H1 (cell line): ENCODE measurements at regions not wholly inside any gene's neighbourhood (a gene's known extent, or its start where the extent isn't known, plus 50 kb on each side); places are given as distances from the start of the nearest gene placed in this dataset.

Experiments used
- CTCF ChIA-PET: fragments of 300-600 bp; sonication (Branson Sonifier 250); formaldehyde crosslinking; loops from one replicate; lab custom pipeline; 2021; ENCODE audit not compliant: partially characterized antibody; lab: Charles Lee
- POLR2A ChIA-PET: fragments of 300-600 bp; sonication (Branson Sonifier 250); formaldehyde crosslinking; loops from one replicate; lab custom pipeline; 2021; ENCODE audit warnings: inconsistent platforms; ENCODE audit not compliant: partially characterized antibody; lab: Charles Lee
- DNase-seq, 2 experiments: peaks; one replicate each; pipeline versions ENCODE4 v3.0.0 to v3.0.0-alpha.2; 2010 to 2022; ENCODE audit warnings: low spot score in 2 of 2, low read depth in 1 of 2, mixed read lengths in 1 of 2
- FAIRE-seq: peaks from 2 replicates; lab custom pipeline; 2011; peaks lifted over from hg19 to GRCh38; lab: Jason Lieb, UNC
- H2AFZ ChIP-seq: 2 replicates; pipeline ENCODE4 v1.8.1; 2012; ENCODE audit warnings: low read length, inconsistent platforms
- H2AK5ac ChIP-seq: 2 replicates; pipeline ENCODE4 v1.6.1; 2013; ENCODE audit warnings: low read depth, low read length
- H2BK120ac ChIP-seq: replicated peaks from 2 replicates; pipeline ENCODE3; 2013; ENCODE audit warnings: low read depth, low read length, inconsistent platforms
- H2BK12ac ChIP-seq: 2 replicates; pipeline ENCODE4 v1.6.1; 2013; ENCODE audit warnings: low read depth, low read length
- H2BK15ac ChIP-seq: 2 replicates; pipeline ENCODE4 v1.6.1; 2013; ENCODE audit warnings: low read length
- H2BK20ac ChIP-seq: 2 replicates; pipeline ENCODE4 v1.6.1; 2013; ENCODE audit warnings: low read length
- H2BK5ac ChIP-seq: 2 replicates; pipeline ENCODE4 v1.6.1; 2013; ENCODE audit warnings: low read depth, low read length
- H3K14ac ChIP-seq: 2 replicates; pipeline ENCODE4 v1.6.1; 2013; ENCODE audit warnings: inconsistent platforms; ENCODE audit not compliant: insufficient read length
- H3K18ac ChIP-seq: 2 replicates; pipeline ENCODE4 v1.6.1; 2013; ENCODE audit warnings: low read length; ENCODE audit errors: extremely low read depth
- H3K23ac ChIP-seq: 2 replicates; pipeline ENCODE4 v1.6.1; 2013; ENCODE audit warnings: inconsistent platforms; ENCODE audit not compliant: insufficient read length
- H3K23me2 ChIP-seq: 2 replicates; pipeline ENCODE4 v1.6.1; 2013; ENCODE audit warnings: low read depth, low read length
- H3K27ac ChIP-seq: 2 replicates; pipeline ENCODE4 v1.6.1; 2011; ENCODE audit warnings: low read depth, low read length, inconsistent platforms
- H3K27me3 ChIP-seq, 4 experiments: replicated peaks in 1 of 4; 1 replicate in 1 of 4; 2 replicates in 3 of 4; pipeline versions ENCODE4 v1.6.1 to v1.8.1; 2011 to 2013; ENCODE audit warnings: low read length in 3 of 4, mild to moderate bottlenecking in 3 of 4, inconsistent platforms in 2 of 4, mixed read lengths in 2 of 4, moderate library complexity in 1 of 4; ENCODE audit not compliant: control insufficient read depth in 3 of 4, insufficient read depth in 3 of 4; ENCODE audit errors: extremely low read depth in 1 of 4
- H3K36me3 ChIP-seq, 4 experiments: 2 replicates each; pipeline versions ENCODE4 v1.6.1 to v1.8.1; 2011 to 2013; ENCODE audit warnings: mild to moderate bottlenecking in 4 of 4, low read length in 3 of 4, moderate library complexity in 2 of 4, control low read depth in 1 of 4, inconsistent platforms in 1 of 4; ENCODE audit not compliant: insufficient read depth in 4 of 4, control insufficient read depth in 2 of 4
- H3K4ac ChIP-seq: replicated peaks from 2 replicates; pipeline ENCODE3; 2013; ENCODE audit warnings: low read length, low read depth, mixed read lengths, inconsistent platforms; ENCODE audit not compliant: insufficient read length
- H3K4me1 ChIP-seq, 4 experiments: replicated peaks in 1 of 4; 1 replicate in 1 of 4; 2 replicates in 3 of 4; pipeline versions ENCODE4 v1.6.1 to v1.8.1; 2011 to 2013; ENCODE audit warnings: low read length in 3 of 4, inconsistent platforms in 2 of 4, mixed read lengths in 1 of 4; ENCODE audit not compliant: insufficient read depth in 4 of 4, control insufficient read depth in 3 of 4
- H3K4me2 ChIP-seq, 2 experiments: 2 replicates each; pipeline versions ENCODE4 v1.6.1 to v1.8.1; 2011 to 2013; ENCODE audit warnings: low read depth in 2 of 2, low read length in 2 of 2, control low read depth in 1 of 2, inconsistent platforms in 1 of 2, mild to moderate bottlenecking in 1 of 2; ENCODE audit not compliant: insufficient read depth in 1 of 2
- H3K4me3 ChIP-seq, 4 experiments: fragments of 200-600, 300-600 bp in 1 of 4; sonication (generic), shearing (Covaris generic), sonication (Bioruptor Twin) in 1 of 4; 2 replicates each; pipeline versions ENCODE4 v1.5.1 to v1.8.1; 2011 to 2016; ENCODE audit warnings: low read length in 4 of 4, low read depth in 3 of 4, control low read depth in 2 of 4, inconsistent platforms in 2 of 4, mild to moderate bottlenecking in 2 of 4, mixed read lengths in 1 of 4, moderate library complexity in 1 of 4; ENCODE audit not compliant: insufficient read depth in 2 of 4; ENCODE audit errors: extremely low read depth in 1 of 4
- H3K56ac ChIP-seq: replicated peaks from 2 replicates; pipeline ENCODE3; 2013; ENCODE audit warnings: low read depth, mild to moderate bottlenecking, mixed read lengths, low read length, inconsistent platforms; ENCODE audit not compliant: insufficient read length
- H3K79me1 ChIP-seq: 2 replicates; pipeline ENCODE4 v1.6.1; 2013; ENCODE audit warnings: low read depth, low read length, control low read depth
- H3K79me2 ChIP-seq, 2 experiments: 2 replicates each; pipeline versions ENCODE4 v1.6.1 to v1.8.1; 2012 to 2013; ENCODE audit warnings: low read length in 2 of 2, mild to moderate bottlenecking in 2 of 2, inconsistent platforms in 1 of 2; ENCODE audit not compliant: insufficient read depth in 2 of 2, control insufficient read depth in 1 of 2
- H3K9ac ChIP-seq, 4 experiments: replicated peaks in 1 of 4; 1 replicate in 1 of 4; 2 replicates in 3 of 4; pipeline versions ENCODE4 v1.6.1 to v1.8.1; 2011 to 2013; ENCODE audit warnings: low read depth in 3 of 4, low read length in 3 of 4, control low read depth in 2 of 4, mild to moderate bottlenecking in 2 of 4, moderate library complexity in 2 of 4, inconsistent platforms in 1 of 4; ENCODE audit errors: extremely low read depth in 1 of 4
- H3K9me3 ChIP-seq, 2 experiments: 2 replicates each; pipeline versions ENCODE4 v1.6.1 to v1.8.1; 2012 to 2013; ENCODE audit warnings: mild to moderate bottlenecking in 2 of 2, moderate library complexity in 2 of 2, control low read depth in 1 of 2, inconsistent platforms in 1 of 2, low read depth in 1 of 2, low read length in 1 of 2, mixed read lengths in 1 of 2; ENCODE audit not compliant: insufficient read depth in 2 of 2
- H4K20me1 ChIP-seq, 2 experiments: replicated peaks in 1 of 2; 2 replicates each; pipeline versions ENCODE3 to v1.8.1; 2011 to 2013; ENCODE audit warnings: inconsistent platforms in 2 of 2, low read length in 2 of 2, mild to moderate bottlenecking in 1 of 2; ENCODE audit not compliant: insufficient read depth in 2 of 2, control insufficient read depth in 1 of 2
- H4K5ac ChIP-seq: 2 replicates; pipeline ENCODE4 v1.6.1; 2013; ENCODE audit warnings: low read length, low read depth, mixed read lengths, inconsistent platforms; ENCODE audit not compliant: insufficient read length
- H4K8ac ChIP-seq: 2 replicates; pipeline ENCODE4 v1.8.0; 2013; ENCODE audit warnings: mild to moderate bottlenecking, moderate library complexity, low read length, inconsistent platforms; ENCODE audit not compliant: insufficient read depth; ENCODE audit errors: extremely low read depth
- H4K91ac ChIP-seq: replicated peaks from 2 replicates; pipeline ENCODE3; 2013; ENCODE audit warnings: low read length, mixed read lengths, inconsistent platforms; ENCODE audit not compliant: insufficient read length
- CEBPB ChIP-seq: IDR thresholded peaks from 2 replicates; pipeline ENCODE4 v1.6.1; 2012; ENCODE audit warnings: low read depth, low read length
- CHD7 ChIP-seq: fragments of 300-600 bp; sonication (generic); IDR thresholded peaks from 2 replicates; pipeline ENCODE4 v1.7.1; 2012; ENCODE audit warnings: low read length, moderate library complexity, mild to moderate bottlenecking, inconsistent platforms; ENCODE audit not compliant: insufficient replicate concordance

- H3K36me3 ChIP-seq, result no peaks in the 10 kb centered on the region
- no peak for FAIRE-seq
- H2BK5ac ChIP-seq, result no peak overlapping the region
- H2BK120ac ChIP-seq, result no peak overlapping the region
- no peak overlapping the region for H3K4me3 ChIP-seq
- no peak overlapping the region for H4K5ac ChIP-seq
- no peak overlapping the region for H2AFZ ChIP-seq
- no peak overlapping the region for H2BK12ac ChIP-seq
- CTCF ChIA-PET, result no interaction called here
- no peak overlapping the region for H2AK5ac ChIP-seq
- H2BK15ac ChIP-seq, result no peak overlapping the region
- no peaks in the 10 kb centered on the region; a peak in 1 of 7 replicates for H3K27me3 ChIP-seq
- H4K91ac ChIP-seq, result no peak overlapping the region
- H3K9ac ChIP-seq, result no peak overlapping the region
- H3K4me1 ChIP-seq, result no peaks in the 10 kb centered on the region
- H3K56ac ChIP-seq, result no peak overlapping the region
- H3K18ac ChIP-seq, result no peak overlapping the region
- no peaks in the 10 kb centered on the region for H3K9me3 ChIP-seq
- H4K20me1 ChIP-seq, result no peaks in the 10 kb centered on the region
- no peaks in the 10 kb centered on the region for H3K79me1 ChIP-seq
- H3K79me2 ChIP-seq, result no peaks in the 10 kb centered on the region
- no peak overlapping the region for H3K4ac ChIP-seq
- H2BK20ac ChIP-seq, result no peak overlapping the region
- no peak overlapping the region for H3K27ac ChIP-seq
- no peak overlapping the region for H3K14ac ChIP-seq
- H3K23me2 ChIP-seq, result no peaks in the 10 kb centered on the region
- no peak for DNase-seq
- POLR2A ChIA-PET, result no interaction called here
- H4K8ac ChIP-seq, result no peak overlapping the region
- H3K23ac ChIP-seq, result no peak overlapping the region
- no peak overlapping the region for H3K4me2 ChIP-seq
- no peak for TF ChIP-seq CEBPB
- TF ChIP-seq CHD7, result no peak
Measured at GRCh38 chr6:168736039-168736438, 295.1 kb downstream of the SMOC2 start.
